IMR-90 (cell line): ENCODE measurements at regions not wholly inside any gene's neighbourhood (a gene's known extent, or its start where the extent isn't known, plus 50 kb on each side); places are given as distances from the start of the nearest gene placed in this dataset.

Experiments
- ATAC-seq: fragments of 200-7000 bp; cut with Tn5 transposase; 2 replicates; pipeline ENCODE4 v1.9.1; 2020; ENCODE audit warnings: low read depth, mild to moderate bottlenecking, moderate library complexity
- BruUV-seq: library from RNA; stranded (reverse); fragments of 400-500 nt; replicated peaks from 2 replicates; lab custom pipeline; 2021; lab: Mats Ljungman, UMichigan
- CTCF ChIA-PET: fragments of 300-600 bp; formaldehyde crosslinking; extraction: SDS; loops from one replicate; lab custom pipeline; 2021; ENCODE audit warnings: antibody characterized with exemption; lab: Yijun Ruan, JAX
- POLR2A ChIA-PET: fragments of 300-600 bp; sonication (Branson Sonifier 250); formaldehyde crosslinking; loops from one replicate; lab custom pipeline; 2022; ENCODE audit warnings: antibody characterized with exemption; ENCODE audit not compliant: unreplicated experiment; lab: Charles Lee
- DNase-seq: peaks from one replicate; pipeline ENCODE4 v3.0.0; 2013
- H2AFZ ChIP-seq: replicated peaks from 2 replicates; pipeline ENCODE3; 2013; ENCODE audit warnings: low read length, mild to moderate bottlenecking; ENCODE audit not compliant: poor library complexity
- H2AK5ac ChIP-seq: 2 replicates; pipeline ENCODE4 v1.6.1; 2013; ENCODE audit warnings: low read depth, low read length, inconsistent platforms
- H2AK9ac ChIP-seq: replicated peaks from 2 replicates; pipeline ENCODE3; 2013; ENCODE audit warnings: mild to moderate bottlenecking, low read depth, low read length, moderate library complexity; ENCODE audit not compliant: poor library complexity
- H2BK120ac ChIP-seq: 2 replicates; pipeline ENCODE4 v1.6.1; 2013; ENCODE audit warnings: low read depth, low read length, inconsistent platforms
- H2BK15ac ChIP-seq: 3 replicates; pipeline ENCODE4 v1.6.1; 2013; ENCODE audit warnings: low read depth, low read length, inconsistent platforms
- H2BK20ac ChIP-seq: 2 replicates; pipeline ENCODE4 v1.6.1; 2013; ENCODE audit warnings: low read depth, mild to moderate bottlenecking, inconsistent platforms, low read length, moderate library complexity
- H2BK5ac ChIP-seq: 2 replicates; pipeline ENCODE4 v1.6.1; 2013; ENCODE audit warnings: mild to moderate bottlenecking, low read depth, low read length, inconsistent platforms; ENCODE audit not compliant: poor library complexity, severe bottlenecking
- H3K14ac ChIP-seq: replicated peaks from 2 replicates; pipeline ENCODE4 v1.6.1; 2013; ENCODE audit warnings: low read depth, low read length, inconsistent platforms
- H3K18ac ChIP-seq: 2 replicates; pipeline ENCODE4 v1.6.1; 2013; ENCODE audit warnings: low read depth, low read length, control low read depth
- H3K23ac ChIP-seq: 2 replicates; pipeline ENCODE4 v1.6.1; 2013; ENCODE audit warnings: low read depth, low read length, inconsistent platforms
- H3K27ac ChIP-seq: 2 replicates; pipeline ENCODE4 v1.5.1; 2013; ENCODE audit warnings: mild to moderate bottlenecking, control low read depth, low read length; ENCODE audit not compliant: insufficient read depth
- H3K27me3 ChIP-seq: 2 replicates; pipeline ENCODE4 v1.6.1; 2013; ENCODE audit warnings: low read length; ENCODE audit not compliant: control insufficient read depth, insufficient read depth
- H3K36me3 ChIP-seq: 2 replicates; pipeline ENCODE4 v1.6.1; 2013; ENCODE audit warnings: low read length, mixed read lengths; ENCODE audit not compliant: control insufficient read depth, insufficient read depth
- H3K4ac ChIP-seq: 2 replicates; pipeline ENCODE4 v1.6.1; 2013; ENCODE audit warnings: low read depth, low read length, inconsistent platforms
- H3K4me1 ChIP-seq: 2 replicates; pipeline ENCODE4 v1.6.1; 2013; ENCODE audit warnings: low read length, mixed read lengths; ENCODE audit not compliant: control insufficient read depth, insufficient read depth
- H3K4me2 ChIP-seq: 2 replicates; pipeline ENCODE4 v1.6.1; 2013; ENCODE audit warnings: low read depth, mild to moderate bottlenecking, control low read depth, low read length, moderate library complexity
- H3K4me3 ChIP-seq: 2 replicates; pipeline ENCODE4 v1.5.1; 2013; ENCODE audit warnings: low read depth, mild to moderate bottlenecking, control low read depth, low read length, moderate library complexity; ENCODE audit not compliant: insufficient read depth
- H3K56ac ChIP-seq: 2 replicates; pipeline ENCODE4 v1.6.1; 2013; ENCODE audit warnings: low read length, inconsistent platforms; ENCODE audit not compliant: insufficient read depth; ENCODE audit errors: extremely low read depth
- H3K79me1 ChIP-seq, 2 experiments: 2 replicates each; pipeline ENCODE4 v1.6.1; 2013; ENCODE audit warnings: low read length in 2 of 2, inconsistent platforms in 1 of 2, low read depth in 1 of 2
- H3K9ac ChIP-seq: 2 replicates; pipeline ENCODE4 v1.6.1; 2013; ENCODE audit warnings: low read depth, low read length, control low read depth
- H3K9me1 ChIP-seq: 2 replicates; pipeline ENCODE4 v1.6.1; 2013; ENCODE audit warnings: low read length, inconsistent platforms; ENCODE audit not compliant: insufficient read depth
- H3K9me3 ChIP-seq: 2 replicates; pipeline ENCODE4 v1.6.1; 2013; ENCODE audit warnings: low read length; ENCODE audit not compliant: control insufficient read depth, insufficient read depth
- H4K20me1 ChIP-seq: 2 replicates; pipeline ENCODE4 v1.6.1; 2013; ENCODE audit warnings: low read length, inconsistent platforms; ENCODE audit not compliant: insufficient read depth
- H4K5ac ChIP-seq: 2 replicates; pipeline ENCODE4 v1.6.1; 2013; ENCODE audit warnings: mild to moderate bottlenecking, low read depth, low read length, control low read depth
- H4K8ac ChIP-seq, 2 experiments: 2 replicates each; pipeline ENCODE4 v1.6.1; 2013; ENCODE audit warnings: low read depth in 2 of 2, low read length in 2 of 2, control low read depth in 1 of 2, inconsistent platforms in 1 of 2
- H4K91ac ChIP-seq: 2 replicates; pipeline ENCODE4 v1.6.1; 2013; ENCODE audit warnings: low read depth, low read length, inconsistent platforms; ENCODE audit not compliant: insufficient read depth
- CHD1 ChIP-seq: IDR thresholded peaks from 2 replicates; pipeline ENCODE4 v1.6.1; 2012; ENCODE audit warnings: low read depth, low read length, improper control_type of control experiment
- FOS ChIP-seq: fragments of 150-350 bp; IDR thresholded peaks from 2 replicates; pipeline ENCODE4 v1.6.1; 2016; ENCODE audit warnings: low read depth, low read length
- MAFK ChIP-seq: IDR thresholded peaks from 2 replicates; pipeline ENCODE4 v1.6.1; 2012; ENCODE audit warnings: low read depth, low read length, improper control_type of control experiment
- MAZ ChIP-seq: IDR thresholded peaks from 2 replicates; pipeline ENCODE4 v1.6.1; 2012; ENCODE audit warnings: low read depth, mild to moderate bottlenecking, low read length, improper control_type of control experiment, moderate library complexity, borderline replicate concordance
- MXI1 ChIP-seq: IDR thresholded peaks from 2 replicates; pipeline ENCODE4 v1.6.1; 2012; ENCODE audit warnings: low read depth, mild to moderate bottlenecking, low read length, moderate library complexity, borderline replicate concordance
- NFE2L2 ChIP-seq: fragments of 150-350 bp; IDR thresholded peaks from 2 replicates; pipeline ENCODE4 v1.6.1; 2016; ENCODE audit warnings: low read depth, mild to moderate bottlenecking, low read length
- POLR2A ChIP-seq: IDR thresholded peaks from 2 replicates; pipeline ENCODE4 v1.6.1; 2012; ENCODE audit warnings: mild to moderate bottlenecking, low read depth, low read length
- RAD21 ChIP-seq: IDR thresholded peaks from 2 replicates; pipeline ENCODE4 v1.6.1; 2012; ENCODE audit warnings: low read length, improper control_type of control experiment
- RCOR1 ChIP-seq: IDR thresholded peaks from 2 replicates; pipeline ENCODE4 v1.6.1; 2012; ENCODE audit warnings: mild to moderate bottlenecking, low read length, improper control_type of control experiment; ENCODE audit not compliant: insufficient replicate concordance
- RFX5 ChIP-seq: IDR thresholded peaks from 2 replicates; pipeline ENCODE4 v1.8.0; 2012; ENCODE audit warnings: low read depth, mild to moderate bottlenecking, low read length, moderate library complexity
- SMC3 ChIP-seq: fragments of 150-350 bp; IDR thresholded peaks from 2 replicates; pipeline ENCODE4 v1.6.1; 2016; ENCODE audit warnings: low read depth, mild to moderate bottlenecking, antibody characterized with exemption, low read length, moderate library complexity
- WGBS, 2 experiments: methylation state at CpG; one replicate each; pipeline versions ENCODE4 v1.1.5 to v1.1.7; 2013; ENCODE audit warnings: missing lambda C conversion rate in 2 of 2; ENCODE audit not compliant: insufficient read length in 1 of 2; ENCODE audit errors: extremely low coverage in 2 of 2; 5-methylcytosine and 5-hydroxymethylcytosine counted together
- dilution Hi-C: fragments of 300-500 bp; cut with HindIII; formaldehyde crosslinking; loops from one replicate; pipeline ENCODE4 v1.14.3; 2018; ENCODE audit warnings: low sequenced_read_pairs; ENCODE audit not compliant: unreplicated experiment
- in situ Hi-C: fragments of 300-500 bp; cut with MboI; formaldehyde crosslinking; loops from 3 replicates; pipeline ENCODE4 v1.14.3; 2019; ENCODE audit warnings: low sequenced_read_pairs, inconsistent platforms, mixed read lengths
- intact Hi-C: fragments of 100-400 bp; cut with micrococcal nuclease; formaldehyde crosslinking; loops from 2 replicates; pipeline ENCODE4 v1.10.0; 2022
- TF ChIP-seq, protein P1 (sequence below): fragments of 150-350 bp; IDR thresholded peaks from 2 replicates; pipeline ENCODE4 v1.6.1; 2017; ENCODE audit warnings: mild to moderate bottlenecking, antibody characterized with exemption, low read length, low read depth
- TF ChIP-seq, protein P2 (sequence below): fragments of 150-350 bp; IDR thresholded peaks from 2 replicates; pipeline ENCODE4 v1.6.1; 2016; ENCODE audit warnings: low read depth, mild to moderate bottlenecking, low read length, moderate library complexity, borderline replicate concordance
- TF ChIP-seq, protein P3 (sequence below): conservative IDR thresholded peaks from 2 replicates; pipeline ENCODE4 v1.5.1; 2012; ENCODE audit warnings: mild to moderate bottlenecking, low read depth, low read length, improper control_type of control experiment

DNA sequence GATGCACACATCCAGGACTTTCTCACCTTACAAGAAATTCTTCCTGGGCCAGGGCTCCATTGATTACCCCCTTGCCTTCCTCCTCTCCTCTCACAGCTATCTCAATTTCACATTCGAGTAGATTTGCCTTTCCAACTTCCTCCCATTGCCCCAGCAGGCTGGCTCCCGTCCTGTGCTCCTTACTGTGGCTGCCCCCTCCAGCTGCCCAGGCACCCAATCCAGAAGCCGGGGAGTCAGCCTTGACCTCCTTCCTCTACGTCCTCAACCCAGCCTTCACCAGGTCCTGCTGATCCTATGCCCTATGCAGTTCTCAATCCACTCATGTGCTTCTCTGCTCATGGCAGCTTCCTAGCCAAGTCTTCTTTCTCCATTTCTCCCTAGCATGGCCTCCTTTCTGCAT lies 85.7 kb upstream of the GPR26 start:
- H4K8ac ChIP-seq: no peak overlapping the region
- dilution Hi-C loops: no loop called here
- no peak overlapping the region for H3K18ac ChIP-seq
- H2BK15ac ChIP-seq: no peak overlapping the region
- H2AFZ ChIP-seq: no peak overlapping the region
- H2BK20ac ChIP-seq: no peak overlapping the region
- H3K56ac ChIP-seq: no peak overlapping the region
- no peak for ATAC-seq
- H4K20me1 ChIP-seq: no peaks in the 10 kb centered on the region
- peaks cover 2% of the 10 kb centered on the region; the same call in 1 of the 2 replicates for H3K9me3 ChIP-seq
- no peak overlapping the region for H2BK5ac ChIP-seq
- H3K27me3 ChIP-seq: no peaks in the 10 kb centered on the region
- H3K23ac ChIP-seq: no peak overlapping the region
- DNase-seq: no peak
- 28% methylated on average over 4 of the region's 4 CpGs; no CpG with 5 or more reads in 1 of the 2 experiments for WGBS, 2 experiments
- no peak overlapping the region for H4K91ac ChIP-seq
- BruUV-seq: no TSS peak
- H3K27ac ChIP-seq: no peak overlapping the region
- no peak for TF ChIP-seq CHD1
- TF ChIP-seq FOS: no peak
- TF ChIP-seq, protein P1, sequence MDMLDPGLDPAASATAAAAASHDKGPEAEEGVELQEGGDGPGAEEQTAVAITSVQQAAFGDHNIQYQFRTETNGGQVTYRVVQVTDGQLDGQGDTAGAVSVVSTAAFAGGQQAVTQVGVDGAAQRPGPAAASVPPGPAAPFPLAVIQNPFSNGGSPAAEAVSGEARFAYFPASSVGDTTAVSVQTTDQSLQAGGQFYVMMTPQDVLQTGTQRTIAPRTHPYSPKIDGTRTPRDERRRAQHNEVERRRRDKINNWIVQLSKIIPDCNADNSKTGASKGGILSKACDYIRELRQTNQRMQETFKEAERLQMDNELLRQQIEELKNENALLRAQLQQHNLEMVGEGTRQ: no peak
- no peak for TF ChIP-seq RAD21
- no peak for TF ChIP-seq MXI1
- TF ChIP-seq, protein P2, sequence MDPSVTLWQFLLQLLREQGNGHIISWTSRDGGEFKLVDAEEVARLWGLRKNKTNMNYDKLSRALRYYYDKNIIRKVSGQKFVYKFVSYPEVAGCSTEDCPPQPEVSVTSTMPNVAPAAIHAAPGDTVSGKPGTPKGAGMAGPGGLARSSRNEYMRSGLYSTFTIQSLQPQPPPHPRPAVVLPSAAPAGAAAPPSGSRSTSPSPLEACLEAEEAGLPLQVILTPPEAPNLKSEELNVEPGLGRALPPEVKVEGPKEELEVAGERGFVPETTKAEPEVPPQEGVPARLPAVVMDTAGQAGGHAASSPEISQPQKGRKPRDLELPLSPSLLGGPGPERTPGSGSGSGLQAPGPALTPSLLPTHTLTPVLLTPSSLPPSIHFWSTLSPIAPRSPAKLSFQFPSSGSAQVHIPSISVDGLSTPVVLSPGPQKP: no peak
- TF ChIP-seq MAZ: no peak
- TF ChIP-seq SMC3: no peak
- TF ChIP-seq RFX5: no peak
- TF ChIP-seq MAFK: no peak
- no peak for TF ChIP-seq RCOR1
- TF ChIP-seq NFE2L2: no peak
- TF ChIP-seq POLR2A: no peak
- TF ChIP-seq, protein P3, sequence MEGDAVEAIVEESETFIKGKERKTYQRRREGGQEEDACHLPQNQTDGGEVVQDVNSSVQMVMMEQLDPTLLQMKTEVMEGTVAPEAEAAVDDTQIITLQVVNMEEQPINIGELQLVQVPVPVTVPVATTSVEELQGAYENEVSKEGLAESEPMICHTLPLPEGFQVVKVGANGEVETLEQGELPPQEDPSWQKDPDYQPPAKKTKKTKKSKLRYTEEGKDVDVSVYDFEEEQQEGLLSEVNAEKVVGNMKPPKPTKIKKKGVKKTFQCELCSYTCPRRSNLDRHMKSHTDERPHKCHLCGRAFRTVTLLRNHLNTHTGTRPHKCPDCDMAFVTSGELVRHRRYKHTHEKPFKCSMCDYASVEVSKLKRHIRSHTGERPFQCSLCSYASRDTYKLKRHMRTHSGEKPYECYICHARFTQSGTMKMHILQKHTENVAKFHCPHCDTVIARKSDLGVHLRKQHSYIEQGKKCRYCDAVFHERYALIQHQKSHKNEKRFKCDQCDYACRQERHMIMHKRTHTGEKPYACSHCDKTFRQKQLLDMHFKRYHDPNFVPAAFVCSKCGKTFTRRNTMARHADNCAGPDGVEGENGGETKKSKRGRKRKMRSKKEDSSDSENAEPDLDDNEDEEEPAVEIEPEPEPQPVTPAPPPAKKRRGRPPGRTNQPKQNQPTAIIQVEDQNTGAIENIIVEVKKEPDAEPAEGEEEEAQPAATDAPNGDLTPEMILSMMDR: no peak
- H2BK120ac ChIP-seq: no peak overlapping the region
- H3K4me1 ChIP-seq: no peaks in the 10 kb centered on the region
- POLR2A ChIA-PET: no interaction called here
- H3K4ac ChIP-seq: no peak overlapping the region
- no peaks in the 10 kb centered on the region for H3K36me3 ChIP-seq
- H3K4me2 ChIP-seq: no peak overlapping the region
- no peaks in the 10 kb centered on the region for H3K9me1 ChIP-seq
- no peak overlapping the region for H2AK5ac ChIP-seq
- CTCF ChIA-PET: no interaction called here
- intact Hi-C loops: no loop called here
- H3K79me1 ChIP-seq: no peaks in the 10 kb centered on the region
- H4K5ac ChIP-seq: no peak overlapping the region
- no peak overlapping the region for H3K9ac ChIP-seq
- no peak overlapping the region for H3K14ac ChIP-seq
- in situ Hi-C loops: loop anchor here (10.0 kb wide), 2 partner anchors 384 to 804 kb away; no protein-coding TSS in a partner anchor
- no peak overlapping the region for H2AK9ac ChIP-seq
- no peak overlapping the region for H3K4me3 ChIP-seq
